ENCODE measurements at regions not wholly inside any gene's neighbourhood (a gene's known extent, or its start where the extent isn't known, plus 50 kb on each side); places are given as distances from the start of the nearest gene placed in this dataset.
"Not testable (repeated sequence)": the region's sequence is repeated elsewhere in the genome, so short reads cannot be mapped to it uniquely, and the experiment has no call there.

GRCh38 chr1:143748906-143749305 is 222.9 kb downstream of the FAM72C start:
- DNase-seq (ENCODE audit: low spot score): no peak
- TF ChIP-seq CTCF (IDR thresholded peaks at IDR 0.05; ENCODE audit: extremely low read depth, insufficient read depth, missing control alignments): no peak

GRCh38 chr1:143736562-143736961 is 235.2 kb downstream of the FAM72C start:
- no peak for DNase-seq (ENCODE audit: low spot score)
- in situ Hi-C loops (cut with MboI; ENCODE audit: low pct_unique_long_range_greater_than_20kb, low sequenced_read_pairs, unreplicated experiment): no loop called here
- TF ChIP-seq CTCF (IDR thresholded peaks at IDR 0.05; ENCODE audit: extremely low read depth, insufficient read depth, missing control alignments): no peak

More at GRCh38 chr1:143748906-143749305, 222.9 kb downstream of the FAM72C start:
- in situ Hi-C loops (cut with MboI; ENCODE audit: low pct_unique_long_range_greater_than_20kb, low sequenced_read_pairs, unreplicated experiment): no loop called here

- in situ Hi-C loops (cut with MboI; ENCODE audit: low pct_unique_long_range_greater_than_20kb, low sequenced_read_pairs, unreplicated experiment): no loop called here
- TF ChIP-seq CTCF (IDR thresholded peaks at IDR 0.05; ENCODE audit: extremely low read depth, insufficient read depth, missing control alignments): no peak
These were observed 235.9 kb downstream of the FAM72C start for GRCh38 chr1:143735764-143736461.

GRCh38 chr1:143734261-143734660 is 237.5 kb downstream of the FAM72C start:
- in situ Hi-C loops (cut with MboI; ENCODE audit: low pct_unique_long_range_greater_than_20kb, low sequenced_read_pairs, unreplicated experiment): not testable (repeated sequence)

More at GRCh38 chr1:143735764-143736461, 235.9 kb downstream of the FAM72C start:
- DNase-seq (ENCODE audit: low spot score): no peak

GRCh38 chr1:143730890-143731289 is 240.9 kb downstream of the FAM72C start:
- in situ Hi-C loops (cut with MboI; ENCODE audit: low pct_unique_long_range_greater_than_20kb, low sequenced_read_pairs, unreplicated experiment); DNase-seq (ENCODE audit: low spot score): not testable (repeated sequence)

More at GRCh38 chr1:143734261-143734660, 237.5 kb downstream of the FAM72C start:
- not testable (repeated sequence) for DNase-seq (ENCODE audit: low spot score)

GRCh38 chr1:143729449-143730111 is 242.2 kb downstream of the FAM72C start:
- in situ Hi-C loops (cut with MboI; ENCODE audit: low pct_unique_long_range_greater_than_20kb, low sequenced_read_pairs, unreplicated experiment); DNase-seq (ENCODE audit: low spot score): not testable (repeated sequence)

GRCh38 chr1:143728802-143729448 is 242.9 kb downstream of the FAM72C start:
- in situ Hi-C loops (cut with MboI; ENCODE audit: low pct_unique_long_range_greater_than_20kb, low sequenced_read_pairs, unreplicated experiment); DNase-seq (ENCODE audit: low spot score): not testable (repeated sequence)

GRCh38 chr1:143727263-143727662 is 244.5 kb downstream of the FAM72C start:
- TF ChIP-seq CTCF (IDR thresholded peaks at IDR 0.05; ENCODE audit: extremely low read depth, insufficient read depth, missing control alignments): no peak
- in situ Hi-C loops (cut with MboI; ENCODE audit: low pct_unique_long_range_greater_than_20kb, low sequenced_read_pairs, unreplicated experiment): no loop called here
- DNase-seq (ENCODE audit: low spot score): no peak
